GM12891 (cell line): ENCODE measurements at regions not wholly inside any gene's neighbourhood (a gene's known extent, or its start where the extent isn't known, plus 50 kb on each side); places are given as distances from the start of the nearest gene placed in this dataset.

ENCODE experiments used
- POLR2A ChIP-seq: IDR thresholded peaks from 2 replicates; pipeline ENCODE4 v1.6.1; 2011; ENCODE audit warnings: low read depth, low read length, control low read depth
- TAF1 ChIP-seq: IDR thresholded peaks from 2 replicates; pipeline ENCODE4 v1.6.1; 2011; ENCODE audit warnings: low read depth, low read length, control low read depth

DNA sequence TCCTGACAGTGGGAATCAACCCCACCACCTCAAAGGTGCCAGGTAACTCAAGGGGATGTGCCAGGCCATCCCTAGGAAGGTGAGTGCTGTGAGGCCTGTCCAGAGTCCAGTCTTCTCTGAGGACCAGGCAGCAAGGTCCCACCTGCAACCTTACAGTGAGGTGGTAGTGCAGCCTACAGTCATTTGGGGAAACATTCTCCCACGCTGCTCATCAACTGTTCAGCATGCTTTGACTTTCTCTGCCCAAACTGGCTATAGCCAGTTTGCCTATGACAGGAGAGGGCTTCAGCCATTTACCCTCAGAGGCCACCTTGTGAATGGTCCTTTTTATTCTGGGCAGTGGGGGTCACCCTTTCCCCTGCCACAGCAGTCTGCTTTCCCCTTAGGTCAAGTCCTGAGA lies 81.9 kb downstream of the ATPSCKMT start:
- TF ChIP-seq POLR2A (no peak), TAF1 (no peak)
